NB4 (cell line): ENCODE measurements at regions not wholly inside any gene's neighbourhood (a gene's known extent, or its start where the extent isn't known, plus 50 kb on each side); places are given as distances from the start of the nearest gene placed in this dataset.

Experiments
- DNase-seq: peaks from one replicate; pipeline ENCODE4 v3.0.0; 2010; ENCODE audit warnings: low read depth
- H3K4me3 ChIP-seq: one replicate; pipeline ENCODE4 v1.5.1; 2011; ENCODE audit warnings: mild to moderate bottlenecking, low read depth, low read length, moderate library complexity
- CTCF ChIP-seq: IDR thresholded peaks from one replicate; pipeline ENCODE4 v1.5.1; 2012; ENCODE audit warnings: low read depth, low read length
- MYC ChIP-seq: IDR thresholded peaks from 2 replicates; pipeline ENCODE4 v1.6.1; 2011; ENCODE audit warnings: low read depth, low read length
- POLR2A ChIP-seq: IDR thresholded peaks from 2 replicates; pipeline ENCODE4 v1.6.1; 2011; ENCODE audit warnings: mild to moderate bottlenecking; ENCODE audit not compliant: insufficient read length; ENCODE audit errors: extremely low read depth
- TF ChIP-seq, protein P1 (sequence below): IDR thresholded peaks from 2 replicates; pipeline ENCODE4 v1.6.1; 2011; ENCODE audit warnings: low read depth, low read length

GRCh38 chr16:80369138-80369958 lies 171.4 kb upstream of the DYNLRB2 start:
- no peak overlapping the region for H3K4me3 ChIP-seq
- DNase-seq, result peak; percentile 8
- no peak for TF ChIP-seq POLR2A
- no peak for TF ChIP-seq MYC
- TF ChIP-seq CTCF, result no peak
- TF ChIP-seq, protein P1, sequence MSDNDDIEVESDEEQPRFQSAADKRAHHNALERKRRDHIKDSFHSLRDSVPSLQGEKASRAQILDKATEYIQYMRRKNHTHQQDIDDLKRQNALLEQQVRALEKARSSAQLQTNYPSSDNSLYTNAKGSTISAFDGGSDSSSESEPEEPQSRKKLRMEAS, result no peak

DNA sequence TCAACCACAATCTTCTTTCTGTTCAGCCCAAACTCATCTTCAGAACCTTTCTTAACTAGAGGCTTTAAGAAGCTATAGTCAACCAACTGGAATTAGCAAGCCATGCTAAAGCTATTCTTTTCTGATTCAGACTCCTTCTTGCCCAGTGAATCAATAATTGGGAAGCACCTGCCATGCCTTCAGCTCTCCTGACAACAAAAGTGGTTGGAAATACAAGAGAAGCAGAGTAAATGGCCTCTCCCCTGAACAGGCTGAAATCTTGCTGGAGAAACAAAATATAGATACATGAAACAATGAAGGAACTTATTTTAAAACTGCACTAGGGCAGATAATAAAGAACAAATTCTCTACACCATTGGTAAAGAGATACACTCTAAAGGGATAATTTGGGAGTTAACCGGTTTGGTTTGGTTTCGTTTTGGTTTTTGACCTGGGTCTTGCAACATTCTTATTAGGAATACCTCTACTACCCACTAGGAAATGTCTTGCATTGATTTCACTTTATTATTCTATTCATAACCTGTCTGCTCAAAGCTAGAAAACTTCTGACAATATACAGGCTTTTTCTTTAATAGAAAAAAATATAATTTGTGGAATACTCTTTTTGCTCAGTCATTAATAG lies 173.6 kb upstream of the DYNLRB2 start:
- H3K4me3 ChIP-seq, result no peak overlapping the region
- DNase-seq, result no peak
- TF ChIP-seq POLR2A (no peak), MYC (no peak), CTCF (no peak)
- TF ChIP-seq, protein P1, result no peak

GRCh38 chr16:80366023-80366422 lies 174.8 kb upstream of the DYNLRB2 start:
- TF ChIP-seq POLR2A (no peak), MYC (no peak), CTCF (no peak)
- TF ChIP-seq, protein P1, result no peak
- no peak for DNase-seq
- no peak overlapping the region for H3K4me3 ChIP-seq

DNA sequence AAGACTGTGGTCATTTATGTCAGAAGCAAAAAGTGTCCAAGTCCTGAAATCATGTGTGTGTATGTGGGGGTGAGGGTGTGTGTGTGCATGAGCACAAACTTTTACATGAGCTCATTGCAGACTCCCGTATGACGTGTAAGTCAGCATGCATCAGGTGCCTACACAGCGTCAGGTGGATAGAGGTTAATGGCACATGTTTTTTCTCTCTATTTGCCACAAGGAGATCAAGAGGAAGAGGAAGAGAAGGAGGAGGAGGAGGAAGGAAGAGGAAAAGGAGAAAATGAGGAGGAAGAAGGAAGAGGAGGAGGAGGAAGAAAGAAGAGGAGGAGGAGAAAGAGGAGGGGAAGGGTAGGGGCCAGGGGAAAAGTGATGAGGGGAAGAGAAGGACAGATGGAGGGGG lies 178.0 kb upstream of the DYNLRB2 start:
- no peak for DNase-seq
- no peak for TF ChIP-seq MYC
- TF ChIP-seq POLR2A, result no peak
- TF ChIP-seq, protein P1, result no peak
- no peak for TF ChIP-seq CTCF
- no peak overlapping the region for H3K4me3 ChIP-seq

- TF ChIP-seq, protein P1, result no peak
- TF ChIP-seq POLR2A (no peak), CTCF (no peak), MYC (no peak)
Observed at GRCh38 chr16:80356365-80356764, 184.4 kb upstream of the DYNLRB2 start.

More at GRCh38 chr16:80356365-80356764, 184.4 kb upstream of the DYNLRB2 start:
- no peak overlapping the region for H3K4me3 ChIP-seq
- DNase-seq, result no peak
